ENCODE measurements at regions not wholly inside any gene's neighbourhood (a gene's known extent, or its start where the extent isn't known, plus 50 kb on each side); places are given as distances from the start of the nearest gene placed in this dataset.
A peak's percentile ranks its signal among the peaks of the same experiment; 100 is the strongest.

DNA sequence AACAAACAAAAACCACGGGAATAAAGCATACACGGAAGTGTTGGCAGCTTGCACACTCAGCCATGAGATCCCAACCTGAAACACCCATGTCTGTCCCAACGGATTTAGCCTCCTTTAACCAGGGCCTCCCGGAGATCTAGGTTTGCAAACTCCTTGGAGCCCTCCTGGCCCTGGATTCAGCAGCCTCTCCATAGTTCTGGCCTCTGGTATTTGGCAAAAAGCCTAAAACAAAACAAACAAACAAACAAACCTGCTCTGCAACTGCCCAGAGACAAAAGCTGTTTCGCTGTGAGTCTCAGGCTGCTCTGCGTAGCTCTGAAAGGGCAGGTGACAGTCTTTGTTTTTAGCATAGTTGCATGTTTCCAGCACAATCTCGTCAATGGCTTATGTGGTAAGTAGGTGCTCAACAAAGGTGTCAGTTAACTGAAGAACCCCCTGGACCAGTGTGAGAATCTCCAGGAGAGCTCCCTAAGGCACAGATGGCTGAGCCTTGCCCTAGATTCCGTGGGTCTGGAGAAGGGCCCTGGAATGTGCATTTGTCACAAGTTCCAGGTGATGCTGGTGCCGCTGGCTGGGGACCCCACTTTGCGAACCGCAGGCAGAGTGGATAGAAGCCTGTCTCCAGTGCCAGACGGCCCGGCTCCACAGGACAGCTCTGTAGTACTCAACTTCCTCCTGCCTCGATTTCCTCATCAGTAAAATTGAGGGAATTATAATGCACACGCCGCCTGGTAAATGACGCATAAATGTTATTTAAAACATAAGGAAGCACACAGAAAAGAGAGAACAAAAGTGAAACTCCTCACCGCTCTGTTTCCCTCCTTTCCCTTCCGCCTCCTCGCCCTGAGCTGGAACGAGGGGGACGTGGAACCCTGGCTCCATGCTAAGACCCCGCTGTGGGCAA lies 86.2 kb downstream of the RIPK4 start:
- 53% methylated on average over 23 of the region's 23 CpGs for WGBS
- H3K4me1 ChIP-seq (replicated peaks): peaks cover 39% of the 10 kb centered on the region
- H3K9me3 ChIP-seq: no peaks in the 10 kb centered on the region
- no peak for TF ChIP-seq POLR2A (IDR thresholded peaks at IDR 0.05)
- peak; percentile 32 for TF ChIP-seq POLR2AphosphoS5 (IDR thresholded peaks at IDR 0.05)
- no peak for TF ChIP-seq CTCF (IDR thresholded peaks at IDR 0.05)
- H3K4me3 ChIP-seq: no peak overlapping the region
- intact Hi-C loops (cut with DNase I): no loop called here
- H3K27ac ChIP-seq: peak overlapping the region; percentile 97
- DNase-seq (ENCODE audit: low spot score): no peak
- H3K36me3 ChIP-seq: no peaks in the 10 kb centered on the region
- no peaks in the 10 kb centered on the region for H3K27me3 ChIP-seq (replicated peaks; ENCODE audit: insufficient read depth)

- DNase-seq (ENCODE audit: low spot score): peak; percentile 99
- H3K9me3 ChIP-seq: no peaks in the 10 kb centered on the region
- H3K27ac ChIP-seq: peak overlapping the region; percentile 97
- intact Hi-C loops (cut with DNase I): no loop called here
- H3K36me3 ChIP-seq: no peaks in the 10 kb centered on the region
- H3K4me1 ChIP-seq (replicated peaks): peaks cover 29% of the 10 kb centered on the region
- TF ChIP-seq CTCF (IDR thresholded peaks at IDR 0.05): no peak
- TF ChIP-seq POLR2AphosphoS5 (IDR thresholded peaks at IDR 0.05): peak; percentile 94
- peak; percentile 54 for TF ChIP-seq POLR2A (IDR thresholded peaks at IDR 0.05)
- peak overlapping the region in 1 of 2 donors; percentile 13 for H3K4me3 ChIP-seq
- H3K27me3 ChIP-seq (replicated peaks; ENCODE audit: insufficient read depth): no peaks in the 10 kb centered on the region
- WGBS: 13% methylated on average over 11 of the region's 11 CpGs
These were observed 87.9 kb downstream of the RIPK4 start for GRCh38 chr21:41678924-41679318.

- TF ChIP-seq CTCF (IDR thresholded peaks at IDR 0.05) (peak in 1 of 4 experiments; percentile 34), POLR2AphosphoS5 (IDR thresholded peaks at IDR 0.05) (peak; percentile 90), POLR2A (IDR thresholded peaks at IDR 0.05) (no peak)
- peak overlapping the region; percentile 97 for H3K27ac ChIP-seq
- H3K9me3 ChIP-seq: no peaks in the 10 kb centered on the region
- H3K4me1 ChIP-seq (replicated peaks): peaks cover 29% of the 10 kb centered on the region
- intact Hi-C loops (cut with DNase I): no loop called here
- peak overlapping the region in 1 of 2 donors; percentile 13 for H3K4me3 ChIP-seq
- no peaks in the 10 kb centered on the region for H3K27me3 ChIP-seq (replicated peaks; ENCODE audit: insufficient read depth)
- no peaks in the 10 kb centered on the region for H3K36me3 ChIP-seq
- WGBS: 30% methylated on average over 17 of the region's 17 CpGs
- peak; percentile 96 for DNase-seq (ENCODE audit: low spot score)
These were observed 88.6 kb downstream of the RIPK4 start for GRCh38 chr21:41678016-41678923.

DNA sequence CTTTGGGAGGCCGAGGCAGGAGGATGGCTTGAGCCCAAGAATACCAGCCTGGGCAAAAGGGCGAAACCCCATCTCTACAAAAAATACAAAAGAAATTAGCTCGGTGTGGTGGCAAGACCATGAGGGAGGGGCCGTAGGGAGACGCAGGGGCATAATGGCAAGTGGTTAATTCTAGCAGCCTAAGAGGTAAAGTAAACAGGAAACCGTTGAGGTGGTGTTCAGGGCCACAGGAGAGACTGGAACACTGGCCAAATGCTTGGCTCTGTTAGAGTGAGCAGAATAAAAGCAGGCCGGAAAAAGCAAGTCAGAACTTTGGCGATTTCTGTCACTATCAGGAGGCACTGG lies 89.2 kb downstream of the RIPK4 start:
- no peak overlapping the region for H3K4me3 ChIP-seq
- no peaks in the 10 kb centered on the region for H3K27me3 ChIP-seq (replicated peaks; ENCODE audit: insufficient read depth)
- no peaks in the 10 kb centered on the region for H3K9me3 ChIP-seq
- H3K27ac ChIP-seq: peak overlapping the region; percentile 97
- WGBS: 46% methylated on average over 8 of the region's 8 CpGs
- TF ChIP-seq POLR2A (IDR thresholded peaks at IDR 0.05) (no peak), POLR2AphosphoS5 (IDR thresholded peaks at IDR 0.05) (no peak), CTCF (IDR thresholded peaks at IDR 0.05) (no peak)
- peaks cover 29% of the 10 kb centered on the region for H3K4me1 ChIP-seq (replicated peaks)
- intact Hi-C loops (cut with DNase I): no loop called here
- no peaks in the 10 kb centered on the region for H3K36me3 ChIP-seq
- no peak for DNase-seq (ENCODE audit: low spot score)
